ENCODE measurements at regions not wholly inside any gene's neighbourhood (a gene's known extent, or its start where the extent isn't known, plus 50 kb on each side); places are given as distances from the start of the nearest gene placed in this dataset.
"Not testable (repeated sequence)": the region's sequence is repeated elsewhere in the genome, so short reads cannot be mapped to it uniquely, and the experiment has no call there.

DNA sequence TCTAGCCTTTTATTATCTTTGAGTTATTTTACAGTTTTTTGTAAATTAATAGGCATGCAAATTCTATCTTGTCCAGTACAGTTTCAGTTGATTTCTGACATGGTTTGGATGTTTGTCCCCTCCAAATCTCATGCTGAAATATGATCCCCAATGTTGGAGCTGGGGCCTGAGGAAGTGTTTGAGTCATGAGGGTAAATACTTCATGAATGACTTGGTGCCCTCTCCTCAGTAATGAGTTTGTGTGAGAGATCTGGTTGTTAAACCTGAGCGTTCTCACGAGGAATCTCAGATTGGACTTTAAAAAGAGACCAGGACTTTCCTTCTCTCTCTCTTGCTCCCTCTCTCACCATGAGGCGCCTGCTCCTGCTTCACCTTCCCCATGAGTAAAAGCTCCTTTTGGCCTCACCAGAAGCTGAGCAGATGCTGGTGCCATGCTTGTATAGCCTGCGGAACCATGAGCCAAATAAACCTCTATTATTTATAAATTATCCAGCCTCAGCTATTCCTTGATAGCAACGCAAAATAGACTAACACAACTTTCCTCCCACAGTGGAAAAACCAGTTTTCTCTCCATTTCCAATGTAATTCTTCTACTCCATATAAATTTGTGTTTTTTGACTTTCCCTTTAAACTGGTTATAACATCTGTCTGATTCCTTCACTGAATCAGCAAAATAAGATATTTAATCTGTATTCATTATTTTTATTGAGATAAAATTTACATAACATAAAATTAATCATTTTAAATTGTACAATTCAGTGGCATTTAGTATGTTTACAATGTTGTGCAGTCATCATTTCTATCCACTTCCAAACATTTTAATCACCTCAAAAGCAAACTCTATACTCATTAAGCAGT, 78.7 kb upstream of the PRSS16 start:
- H3K4me3 ChIP-seq (ENCODE audit: control insufficient read depth, low read depth, low read length), result no peak overlapping the region
- no peak for DNase-seq (ENCODE audit: low read depth)
- TF ChIP-seq, protein P1, sequence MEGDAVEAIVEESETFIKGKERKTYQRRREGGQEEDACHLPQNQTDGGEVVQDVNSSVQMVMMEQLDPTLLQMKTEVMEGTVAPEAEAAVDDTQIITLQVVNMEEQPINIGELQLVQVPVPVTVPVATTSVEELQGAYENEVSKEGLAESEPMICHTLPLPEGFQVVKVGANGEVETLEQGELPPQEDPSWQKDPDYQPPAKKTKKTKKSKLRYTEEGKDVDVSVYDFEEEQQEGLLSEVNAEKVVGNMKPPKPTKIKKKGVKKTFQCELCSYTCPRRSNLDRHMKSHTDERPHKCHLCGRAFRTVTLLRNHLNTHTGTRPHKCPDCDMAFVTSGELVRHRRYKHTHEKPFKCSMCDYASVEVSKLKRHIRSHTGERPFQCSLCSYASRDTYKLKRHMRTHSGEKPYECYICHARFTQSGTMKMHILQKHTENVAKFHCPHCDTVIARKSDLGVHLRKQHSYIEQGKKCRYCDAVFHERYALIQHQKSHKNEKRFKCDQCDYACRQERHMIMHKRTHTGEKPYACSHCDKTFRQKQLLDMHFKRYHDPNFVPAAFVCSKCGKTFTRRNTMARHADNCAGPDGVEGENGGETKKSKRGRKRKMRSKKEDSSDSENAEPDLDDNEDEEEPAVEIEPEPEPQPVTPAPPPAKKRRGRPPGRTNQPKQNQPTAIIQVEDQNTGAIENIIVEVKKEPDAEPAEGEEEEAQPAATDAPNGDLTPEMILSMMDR (IDR thresholded peaks at IDR 0.05; ENCODE audit: control insufficient read depth, insufficient read depth, low read depth, low read length, missing control alignments), result no peak

DNA sequence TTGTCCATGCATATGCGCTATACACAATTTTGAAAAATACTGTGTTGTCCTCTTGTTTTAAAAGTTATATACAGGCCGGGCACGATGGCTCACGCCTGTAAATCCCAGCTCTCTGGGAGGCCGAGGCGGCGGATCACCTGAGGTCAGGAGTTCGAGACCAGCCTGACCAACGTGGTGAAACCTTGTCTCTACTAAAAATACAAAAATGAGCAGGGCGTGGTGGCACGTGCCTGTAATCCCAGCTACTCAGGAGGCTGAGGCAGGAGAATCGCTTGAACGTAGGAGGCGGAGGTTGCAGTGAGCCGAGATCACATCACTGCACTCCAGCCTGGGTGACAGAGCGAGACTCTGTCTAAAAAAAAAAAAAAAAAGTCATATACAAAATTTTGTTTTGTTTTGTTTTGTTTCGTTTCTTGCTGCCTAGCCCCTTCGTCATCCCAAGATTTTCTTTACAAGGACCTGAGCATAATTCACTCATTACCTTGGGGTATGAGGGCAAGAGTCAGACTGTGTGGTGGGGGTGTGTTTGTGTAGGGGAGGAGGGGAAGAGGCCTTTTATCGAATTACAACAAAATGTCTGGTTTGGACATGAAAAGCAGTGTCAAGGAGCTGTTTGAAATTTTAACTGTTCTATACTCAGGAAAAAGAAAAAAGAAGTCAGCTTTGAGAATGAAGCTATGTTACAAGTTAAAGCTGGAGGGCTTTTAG, 74.8 kb upstream of the PRSS16 start:
- not testable (repeated sequence) for DNase-seq (ENCODE audit: low read depth)

DNA sequence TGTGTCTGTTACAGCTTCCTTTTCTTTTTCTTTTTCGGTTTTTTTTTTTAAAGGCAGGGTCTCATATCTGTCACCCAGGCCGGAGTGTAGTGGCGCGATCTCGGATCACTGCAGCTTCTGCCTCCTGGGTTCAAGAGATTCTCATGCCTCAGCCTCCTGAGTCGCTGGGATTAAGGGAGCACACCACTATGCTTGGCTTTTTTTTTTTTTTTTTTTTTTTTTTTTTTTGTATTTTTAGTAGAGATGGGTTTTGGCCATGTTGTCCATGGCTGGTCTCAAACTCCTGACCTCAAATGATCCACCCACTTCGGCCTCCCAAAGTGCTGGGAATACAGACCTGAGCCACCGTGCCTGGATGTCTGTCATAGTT, 74.3 kb upstream of the PRSS16 start:
- not testable (repeated sequence) for H3K4me3 ChIP-seq (ENCODE audit: control insufficient read depth, low read depth, low read length); DNase-seq (ENCODE audit: low read depth)

More for the DNA sequence above, 74.8 kb upstream of the PRSS16 start:
- H3K4me3 ChIP-seq (ENCODE audit: control insufficient read depth, low read depth, low read length), result not testable (repeated sequence)

DNA sequence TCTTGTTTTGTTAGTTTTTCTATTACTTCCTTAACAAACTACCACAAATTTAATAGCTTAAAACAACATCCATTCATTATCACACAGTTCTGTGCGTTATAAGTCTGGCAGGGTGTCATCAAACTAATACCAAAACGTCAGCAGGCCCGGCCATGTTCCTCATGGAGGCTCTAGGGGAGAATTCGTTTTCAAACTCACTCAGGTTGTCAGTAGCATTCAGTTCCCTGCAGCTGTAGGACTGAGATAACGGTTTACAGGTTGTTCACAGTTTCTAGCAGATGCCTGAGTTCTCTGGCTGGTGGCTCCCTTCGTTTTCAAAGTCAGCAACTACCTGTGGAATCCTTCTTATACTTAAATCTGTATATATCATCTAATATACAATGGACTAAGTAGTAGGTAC, 72.5 kb upstream of the PRSS16 start:
- H3K4me3 ChIP-seq (ENCODE audit: control insufficient read depth, low read depth, low read length), result no peak overlapping the region
- TF ChIP-seq, protein P1 (IDR thresholded peaks at IDR 0.05; ENCODE audit: control insufficient read depth, insufficient read depth, low read depth, low read length, missing control alignments), result no peak
- no peak for DNase-seq (ENCODE audit: low read depth)

DNA sequence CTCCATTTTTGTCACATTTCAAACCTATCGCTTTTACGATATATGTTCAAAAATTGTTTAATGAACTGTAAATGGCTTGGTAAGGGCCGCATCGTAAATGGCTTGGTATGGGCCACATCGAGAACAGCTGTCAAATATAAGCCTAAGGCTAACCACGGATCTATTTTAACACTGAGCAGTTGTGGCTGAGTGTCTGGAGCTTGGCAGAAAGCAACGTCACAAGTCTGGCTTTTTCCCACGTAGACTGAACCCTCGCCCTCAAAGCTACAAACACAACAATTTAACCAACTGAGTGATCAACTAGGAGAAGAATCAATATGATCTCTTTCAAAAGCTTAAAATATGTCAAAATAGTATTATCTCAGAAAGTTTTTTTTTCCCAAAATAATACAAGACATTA, 71.4 kb upstream of the PRSS16 start:
- TF ChIP-seq, protein P1 (IDR thresholded peaks at IDR 0.05; ENCODE audit: control insufficient read depth, insufficient read depth, low read depth, low read length, missing control alignments), result no peak
- DNase-seq (ENCODE audit: low read depth), result no peak
- no peak overlapping the region for H3K4me3 ChIP-seq (ENCODE audit: control insufficient read depth, low read depth, low read length)

DNA sequence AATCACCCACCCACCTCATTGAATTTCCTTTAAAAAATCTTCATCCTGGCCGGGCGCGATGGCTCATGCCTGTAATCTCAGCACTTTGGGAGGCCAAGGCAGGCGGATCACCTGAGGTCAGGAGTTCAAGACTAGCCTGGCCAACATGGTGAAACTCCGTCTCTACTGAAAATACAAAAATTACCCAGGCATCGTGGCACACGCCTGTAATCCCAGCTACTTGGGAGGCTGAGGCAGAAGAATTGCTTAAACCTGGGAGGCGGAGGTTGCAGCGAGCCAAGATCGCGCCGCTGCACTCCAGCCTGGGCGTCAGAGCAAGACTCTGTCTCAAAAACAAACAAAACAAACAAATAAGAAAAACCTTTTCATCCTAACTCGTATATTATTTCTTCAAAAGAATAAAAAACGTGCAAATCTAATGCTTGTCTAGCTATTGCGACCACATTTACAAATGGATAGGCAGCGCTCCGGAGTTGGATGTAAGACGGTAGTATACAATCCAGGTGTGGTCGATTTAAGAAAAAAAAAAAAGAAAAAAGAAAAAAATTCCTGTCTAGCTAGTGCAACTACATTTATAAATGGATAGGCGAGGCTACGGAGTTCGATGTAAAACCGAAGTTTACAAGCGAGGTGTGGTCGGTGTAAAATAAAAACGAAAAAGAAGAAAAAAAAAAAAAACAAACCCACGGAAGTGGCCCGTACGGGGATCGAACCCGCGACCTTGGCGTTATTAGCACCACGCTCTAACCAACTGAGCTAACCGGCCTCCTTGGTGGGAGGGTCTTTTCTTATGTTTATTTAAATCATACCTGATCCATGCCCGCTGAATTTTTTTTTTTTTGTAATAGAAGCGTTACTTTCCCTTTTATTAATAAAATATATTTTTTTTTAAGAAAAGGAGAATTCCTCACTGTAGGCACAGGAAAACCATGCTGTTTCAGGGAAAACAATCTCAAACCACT, 70.7 kb upstream of the PRSS16 start:
- no peak for DNase-seq (ENCODE audit: low read depth)
- H3K4me3 ChIP-seq (ENCODE audit: control insufficient read depth, low read depth, low read length), result peak overlapping the region; percentile 91
- TF ChIP-seq, protein P1 (IDR thresholded peaks at IDR 0.05; ENCODE audit: control insufficient read depth, insufficient read depth, low read depth, low read length, missing control alignments), result no peak

DNA sequence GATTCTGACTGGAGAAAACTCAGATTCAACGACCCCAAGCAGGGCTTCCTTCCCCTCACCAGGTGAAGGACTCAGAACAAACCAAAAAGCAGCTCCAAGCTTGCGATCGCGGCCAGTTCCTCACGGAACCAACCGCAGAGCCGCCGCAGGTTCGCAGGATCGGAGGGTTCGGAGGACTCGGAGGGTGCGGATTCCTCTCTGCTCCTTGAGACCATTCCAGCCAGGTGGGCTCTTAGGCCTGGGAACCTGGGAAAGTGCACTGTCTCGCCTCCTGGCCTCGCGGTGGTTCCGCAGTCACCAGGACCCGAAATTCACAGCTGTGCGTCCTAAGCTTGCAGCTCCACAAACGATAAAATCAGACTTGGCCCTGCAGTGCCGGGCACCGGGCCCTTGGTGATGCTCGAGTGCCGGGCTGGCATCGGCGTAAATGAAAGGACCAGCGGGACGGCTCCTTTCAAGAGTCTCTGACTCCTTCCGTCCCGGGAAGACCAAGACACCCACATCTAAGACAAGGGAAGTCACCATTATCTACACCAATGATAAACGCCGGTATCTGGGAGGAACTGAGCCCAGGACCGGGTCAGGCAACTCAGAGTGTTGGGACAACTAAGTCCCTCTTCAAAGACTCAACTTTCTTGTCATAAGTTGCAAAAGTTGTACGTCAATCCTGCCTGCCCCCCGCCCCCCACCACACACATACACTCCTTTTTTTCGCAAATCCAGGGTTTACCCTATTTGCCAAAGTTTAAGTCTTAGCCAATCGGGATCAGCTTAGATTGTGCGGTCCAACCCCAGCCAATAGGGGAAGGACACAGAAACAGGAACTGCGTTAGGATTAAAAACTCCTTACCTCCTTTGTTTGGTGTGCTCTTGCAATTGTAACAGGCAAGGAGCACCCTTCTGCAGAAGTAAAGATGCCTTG, 69.8 kb upstream of the PRSS16 start:
- no peak for DNase-seq (ENCODE audit: low read depth)
- H3K4me3 ChIP-seq (ENCODE audit: control insufficient read depth, low read depth, low read length), result peak overlapping the region; percentile 91
- TF ChIP-seq, protein P1 (IDR thresholded peaks at IDR 0.05; ENCODE audit: control insufficient read depth, insufficient read depth, low read depth, low read length, missing control alignments), result peak; percentile 60

Data from AG09309 (cell line).